ENCODE measurements at regions not wholly inside any gene's neighbourhood (a gene's known extent, or its start where the extent isn't known, plus 50 kb on each side); places are given as distances from the start of the nearest gene placed in this dataset.

DNA sequence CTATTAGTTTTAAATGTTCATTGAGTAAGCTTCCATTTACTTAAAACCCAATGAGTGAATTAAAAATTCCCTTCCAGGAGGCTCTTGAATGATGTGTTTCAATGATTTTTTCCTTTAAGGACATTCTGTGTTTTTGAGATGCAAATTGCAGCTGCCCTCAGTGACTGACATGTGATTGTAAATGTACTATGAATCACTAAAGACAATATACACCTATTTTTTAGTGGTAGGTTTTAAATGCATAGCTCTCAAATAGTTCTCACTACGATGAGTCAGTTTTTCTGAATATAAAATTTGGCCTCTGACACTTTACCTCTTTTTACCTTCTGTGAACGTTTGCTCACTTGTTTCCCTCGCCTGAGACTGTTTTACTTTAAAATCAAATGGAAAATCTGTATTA lies 204.7 kb downstream of the BARHL2 start:
- H3K27me3 ChIP-seq, result no peaks in the 10 kb centered on the region
- no peak for ATAC-seq
- 45 to 73% methylated on average over 3 of the region's 3 CpGs for whole genome bisulfite sequencing, 2 donors (ENCODE audit: low coverage in 1 of 2)
- no peaks in the 10 kb centered on the region for H3K4me1 ChIP-seq
- TF ChIP-seq, protein P1, sequence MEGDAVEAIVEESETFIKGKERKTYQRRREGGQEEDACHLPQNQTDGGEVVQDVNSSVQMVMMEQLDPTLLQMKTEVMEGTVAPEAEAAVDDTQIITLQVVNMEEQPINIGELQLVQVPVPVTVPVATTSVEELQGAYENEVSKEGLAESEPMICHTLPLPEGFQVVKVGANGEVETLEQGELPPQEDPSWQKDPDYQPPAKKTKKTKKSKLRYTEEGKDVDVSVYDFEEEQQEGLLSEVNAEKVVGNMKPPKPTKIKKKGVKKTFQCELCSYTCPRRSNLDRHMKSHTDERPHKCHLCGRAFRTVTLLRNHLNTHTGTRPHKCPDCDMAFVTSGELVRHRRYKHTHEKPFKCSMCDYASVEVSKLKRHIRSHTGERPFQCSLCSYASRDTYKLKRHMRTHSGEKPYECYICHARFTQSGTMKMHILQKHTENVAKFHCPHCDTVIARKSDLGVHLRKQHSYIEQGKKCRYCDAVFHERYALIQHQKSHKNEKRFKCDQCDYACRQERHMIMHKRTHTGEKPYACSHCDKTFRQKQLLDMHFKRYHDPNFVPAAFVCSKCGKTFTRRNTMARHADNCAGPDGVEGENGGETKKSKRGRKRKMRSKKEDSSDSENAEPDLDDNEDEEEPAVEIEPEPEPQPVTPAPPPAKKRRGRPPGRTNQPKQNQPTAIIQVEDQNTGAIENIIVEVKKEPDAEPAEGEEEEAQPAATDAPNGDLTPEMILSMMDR (IDR thresholded peaks at IDR 0.05), result no peak
- TF ChIP-seq EP300 (IDR thresholded peaks at IDR 0.05), result no peak
- H3K9me3 ChIP-seq, result no peaks in the 10 kb centered on the region
- H3K4me3 ChIP-seq, result no peak overlapping the region
- H3K27ac ChIP-seq, result no peak overlapping the region
- H3K36me3 ChIP-seq, result no peaks in the 10 kb centered on the region

DNA sequence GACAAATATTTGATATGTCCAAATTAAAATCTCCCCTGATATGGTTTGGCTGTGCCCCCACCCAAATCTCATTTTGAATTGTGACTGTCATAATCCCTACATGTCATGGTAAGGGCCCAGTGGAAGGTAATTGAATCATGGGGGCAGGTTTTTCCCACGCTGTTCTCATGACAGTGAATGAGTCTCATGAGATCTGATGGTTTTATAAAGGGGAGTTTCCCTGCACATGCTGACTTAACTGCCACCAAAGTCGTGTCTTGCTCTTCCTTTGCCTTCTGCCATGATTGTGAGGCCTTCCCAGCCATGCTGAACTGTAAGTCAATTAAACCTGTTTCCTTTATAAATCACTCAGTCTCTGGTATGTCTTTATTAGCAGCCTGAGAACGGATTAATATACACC lies 207.0 kb downstream of the BARHL2 start:
- H3K9me3 ChIP-seq, result no peaks in the 10 kb centered on the region
- H3K27me3 ChIP-seq, result no peaks in the 10 kb centered on the region
- no peak overlapping the region for H3K4me3 ChIP-seq
- TF ChIP-seq EP300 (IDR thresholded peaks at IDR 0.05), result no peak
- TF ChIP-seq POLR2A (IDR thresholded peaks at IDR 0.05), result no peak
- TF ChIP-seq POLR2AphosphoS5 (IDR thresholded peaks at IDR 0.05), result no peak
- WGBS, 2 donors (ENCODE audit: low coverage in 1 of 2), result 64 to 74% methylated on average over 1 to 3 of the region's 3 CpGs
- no peak for ATAC-seq
- no peaks in the 10 kb centered on the region for H3K36me3 ChIP-seq
- no peak overlapping the region for H3K27ac ChIP-seq
- H3K4me1 ChIP-seq, result no peaks in the 10 kb centered on the region

DNA sequence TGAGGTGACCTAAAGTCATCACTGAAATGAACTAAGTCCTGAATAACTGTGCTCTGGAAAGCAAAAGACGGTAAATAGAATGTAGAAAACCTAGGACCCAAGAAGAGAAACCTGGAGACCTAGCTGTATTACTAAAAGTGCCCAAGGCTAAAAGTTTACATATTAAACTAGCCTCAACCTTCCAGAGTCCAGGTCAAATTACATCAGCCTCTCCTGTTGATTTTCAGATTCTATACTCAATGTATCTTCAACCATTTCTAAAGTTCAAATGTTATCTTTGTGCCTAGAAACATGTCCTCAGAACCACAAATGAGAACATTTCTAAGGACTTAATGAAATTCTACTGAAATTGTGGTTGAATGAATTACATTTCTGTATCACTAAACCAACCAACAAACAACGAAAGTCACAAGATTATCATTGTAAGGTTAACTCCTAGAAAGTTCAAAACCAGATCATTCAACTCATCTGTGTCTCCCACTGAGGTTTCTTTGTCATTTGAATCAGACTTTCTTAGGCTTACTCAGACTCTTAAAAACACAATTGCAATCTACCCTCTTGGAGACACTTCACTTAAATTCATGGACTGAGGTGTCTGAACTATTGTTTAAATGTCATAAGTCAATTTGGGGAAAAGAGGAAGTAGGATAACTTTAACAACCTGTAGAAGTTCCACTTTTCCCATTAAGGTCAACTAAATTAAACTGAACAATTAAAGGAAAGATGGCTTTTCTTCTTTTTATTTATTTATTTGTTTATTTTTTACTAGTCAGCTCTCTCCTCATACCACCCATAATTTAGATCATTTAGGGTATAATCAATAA lies 207.7 kb downstream of the BARHL2 start:
- H3K27me3 ChIP-seq, result no peaks in the 10 kb centered on the region
- H3K36me3 ChIP-seq, result no peaks in the 10 kb centered on the region
- no peak for ATAC-seq
- no peak overlapping the region for H3K4me3 ChIP-seq
- H3K9me3 ChIP-seq, result no peaks in the 10 kb centered on the region
- H3K4me1 ChIP-seq, result no peaks in the 10 kb centered on the region
- TF ChIP-seq POLR2AphosphoS5 (IDR thresholded peaks at IDR 0.05) (no peak), EP300 (IDR thresholded peaks at IDR 0.05) (no peak), POLR2A (IDR thresholded peaks at IDR 0.05) (no peak)
- TF ChIP-seq, protein P1 (IDR thresholded peaks at IDR 0.05), result no peak
- H3K27ac ChIP-seq, result no peak overlapping the region
- WGBS, 2 donors (ENCODE audit: low coverage in 1 of 2), result 76 to 78% methylated on average over 2 of the region's 2 CpGs

DNA sequence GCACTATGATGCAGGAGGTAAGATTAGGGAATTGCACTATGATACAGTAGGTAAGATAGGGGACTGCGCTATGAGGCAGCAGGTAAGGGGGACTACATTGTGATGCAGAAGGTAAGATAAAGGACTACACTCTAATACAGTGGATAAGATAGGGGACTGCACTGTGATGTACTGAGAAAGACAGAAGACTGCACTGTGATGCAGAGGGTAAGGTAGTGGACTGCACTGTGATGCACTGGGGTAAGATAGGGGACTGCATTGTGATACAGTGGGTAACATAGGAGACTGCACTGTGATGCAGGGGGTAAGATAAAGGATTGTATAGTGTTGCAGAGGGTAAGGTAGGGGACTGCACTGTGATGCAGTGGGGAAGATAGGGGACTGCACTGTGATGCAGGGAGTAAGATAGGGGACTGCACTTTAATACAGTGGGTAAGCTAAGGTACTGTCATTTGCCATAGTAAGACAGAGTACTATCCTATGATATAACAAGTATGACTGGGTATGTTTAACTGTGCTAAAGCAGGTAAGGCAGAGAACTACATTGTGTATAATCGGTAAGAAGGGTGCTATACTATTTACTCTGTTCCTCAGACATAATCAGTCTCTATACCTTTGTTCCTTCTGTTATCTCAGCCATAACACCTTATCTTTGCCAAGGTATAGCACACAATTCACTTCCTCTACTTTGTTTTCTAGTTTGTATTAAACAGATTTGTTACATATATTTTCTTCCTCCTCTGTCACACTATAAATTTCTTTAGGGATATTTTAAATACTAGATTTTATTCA lies 208.5 kb downstream of the BARHL2 start:
- no peaks in the 10 kb centered on the region for H3K4me1 ChIP-seq
- WGBS, 2 donors (ENCODE audit: low coverage in 1 of 2), result 55 to 94% methylated on average over 2 of the region's 2 CpGs
- no peak overlapping the region for H3K4me3 ChIP-seq
- no peaks in the 10 kb centered on the region for H3K9me3 ChIP-seq
- no peak overlapping the region for H3K27ac ChIP-seq
- TF ChIP-seq POLR2A (IDR thresholded peaks at IDR 0.05) (no peak), POLR2AphosphoS5 (IDR thresholded peaks at IDR 0.05) (no peak), EP300 (IDR thresholded peaks at IDR 0.05) (no peak)
- TF ChIP-seq, protein P1 (IDR thresholded peaks at IDR 0.05), result no peak
- ATAC-seq, result no peak
- H3K27me3 ChIP-seq, result no peaks in the 10 kb centered on the region
- H3K36me3 ChIP-seq, result no peaks in the 10 kb centered on the region

DNA sequence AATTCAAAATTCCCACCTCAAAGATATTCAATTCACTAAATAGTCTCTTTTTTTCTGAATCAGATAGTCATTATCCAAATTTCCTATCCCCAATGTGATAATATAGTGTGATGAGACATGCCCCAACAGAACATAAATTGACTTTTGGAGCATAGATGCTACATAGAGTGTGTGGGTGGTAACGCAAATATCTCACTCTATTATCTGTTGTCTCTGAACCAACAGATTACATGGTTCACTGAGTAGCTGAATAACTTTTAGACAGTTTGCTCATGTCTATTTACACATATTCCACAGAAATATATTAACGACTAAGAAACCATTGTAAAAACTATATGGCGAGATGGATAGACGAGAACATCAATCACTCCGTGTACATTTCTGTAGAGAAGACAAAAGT lies 209.9 kb downstream of the BARHL2 start:
- no peaks in the 10 kb centered on the region for H3K27me3 ChIP-seq
- no peak overlapping the region for H3K4me3 ChIP-seq
- no peak for ATAC-seq
- whole genome bisulfite sequencing, 2 donors (ENCODE audit: low coverage in 1 of 2), result 83 to 96% methylated on average over 4 to 5 of the region's 5 CpGs
- no peak for TF ChIP-seq POLR2A (IDR thresholded peaks at IDR 0.05)
- TF ChIP-seq POLR2AphosphoS5 (IDR thresholded peaks at IDR 0.05), result no peak
- TF ChIP-seq, protein P1 (IDR thresholded peaks at IDR 0.05), result no peak
- TF ChIP-seq EP300 (IDR thresholded peaks at IDR 0.05), result no peak
- H3K4me1 ChIP-seq, result no peaks in the 10 kb centered on the region
- H3K36me3 ChIP-seq, result no peaks in the 10 kb centered on the region
- H3K9me3 ChIP-seq, result no peaks in the 10 kb centered on the region
- H3K27ac ChIP-seq, result no peak overlapping the region

All from gastroesophageal sphincter (tissue), 4 donors.